Tibial artery (tissue), 4 donors: ENCODE measurements at regions not wholly inside any gene's neighbourhood (a gene's known extent, or its start where the extent isn't known, plus 50 kb on each side); places are given as distances from the start of the nearest gene placed in this dataset.

ENCODE experiments used
- DNase-seq, 2 donors: peaks; one replicate each; pipeline ENCODE4 v3.0.0-alpha.2; 2019
- H3K27ac ChIP-seq, 2 donors: fragments of 200-600 bp; sonication (generic) in 1 of 2; 1 replicate in 1 of 2; 2 replicates in 1 of 2; pipeline ENCODE4 v1.5.1; 2018 to 2019; ENCODE audit warnings: mild to moderate bottlenecking in 1 of 2
- H3K27me3 ChIP-seq, 2 donors: fragments of 200-600 bp; sonication (generic) in 1 of 2; one replicate each; pipeline versions ENCODE4 v1.5.1 to v1.6.0; 2016 to 2019
- H3K36me3 ChIP-seq, 3 donors: fragments of 200-600 bp; sonication (generic) in 2 of 3; one replicate each; pipeline ENCODE4 v1.5.1; 2016 to 2019; ENCODE audit warnings: mild to moderate bottlenecking in 2 of 3
- H3K4me1 ChIP-seq, 4 donors: fragments of 200-600 bp; sonication (generic) in 2 of 4; 1 replicate in 3 of 4; 2 replicates in 1 of 4; pipeline ENCODE4 v1.5.1; 2016 to 2019
- H3K4me3 ChIP-seq, 2 donors: fragments of 200-600 bp; sonication (generic) in 1 of 2; 1 replicate in 1 of 2; 2 replicates in 1 of 2; pipeline ENCODE4 v1.5.1; 2018 to 2019; ENCODE audit warnings: mild to moderate bottlenecking in 2 of 2
- H3K9me3 ChIP-seq, 3 donors: fragments of 200-600 bp; sonication (generic) in 1 of 3; one replicate each; pipeline ENCODE4 v1.5.1; 2016 to 2019
- CTCF ChIP-seq, 2 experiments: fragments of 200-600 bp in 1 of 2; fragments of 450-650 bp in 1 of 2; IDR thresholded peaks; one replicate each; pipeline ENCODE4 v1.5.1; 2017 to 2019; ENCODE audit warnings: antibody characterized with exemption in 2 of 2, mild to moderate bottlenecking in 1 of 2, moderate library complexity in 1 of 2
- intact Hi-C: fragments of 100-400 bp; cut with DNase I; formaldehyde crosslinking; loops from one replicate; pipeline ENCODE4 v1.15.0; 2023; ENCODE audit warnings: low total_unique reads

GRCh38 chr21:43331111-43331961 is 95.6 kb downstream of the SIK1 start:
- no peaks in the 10 kb centered on the region for H3K9me3 ChIP-seq
- no peaks in the 10 kb centered on the region for H3K36me3 ChIP-seq
- no peaks in the 10 kb centered on the region for H3K27me3 ChIP-seq
- H3K4me1 ChIP-seq = peaks cover 0 to 28% (median 20%) of the 10 kb centered on the region in 4 donors
- H3K27ac ChIP-seq = peak overlapping the region in 1 of 2 donors; percentile 7
- no peak overlapping the region for H3K4me3 ChIP-seq
- no peak for TF ChIP-seq CTCF (IDR thresholded peaks at IDR 0.05)
- DNase-seq = no peak
- intact Hi-C loops = no loop called here

DNA sequence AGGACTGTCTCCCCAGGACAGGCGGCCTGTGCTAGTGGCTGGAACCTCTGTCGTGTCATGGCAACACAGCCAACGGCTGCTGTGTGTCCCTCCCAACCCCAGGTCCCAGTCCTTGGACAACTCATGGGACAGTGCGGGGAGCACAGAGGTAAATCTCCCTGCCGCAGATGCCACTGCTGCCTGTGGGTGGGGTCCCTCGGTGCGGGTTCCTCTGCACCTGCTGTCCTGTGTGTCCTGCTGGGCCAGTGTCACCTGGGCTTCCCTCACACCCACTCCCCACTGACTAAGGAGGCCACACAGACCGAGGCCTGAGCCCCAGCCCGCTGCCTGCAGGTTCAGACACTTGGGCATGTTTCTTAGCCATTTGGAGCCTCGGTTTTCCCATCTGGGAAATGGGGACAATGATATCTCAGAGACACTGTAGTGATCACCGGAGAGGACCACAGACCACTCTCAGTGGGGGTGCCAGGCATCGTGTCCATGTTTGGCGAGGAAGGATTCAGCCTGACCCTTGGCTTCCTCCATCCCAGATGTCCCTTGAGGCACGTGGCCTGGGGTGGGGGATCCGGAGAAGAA is 96.5 kb downstream of the SIK1 start:
- no peak for TF ChIP-seq CTCF (IDR thresholded peaks at IDR 0.05)
- Histone ChIP-seq H3K4me1 (peaks cover 0 to 28% (median 22%) of the 10 kb centered on the region in 4 donors), H3K27me3 (no peaks in the 10 kb centered on the region), H3K27ac (no peak overlapping the region), H3K9me3 (no peaks in the 10 kb centered on the region), H3K4me3 (no peak overlapping the region), H3K36me3 (no peaks in the 10 kb centered on the region)
- DNase-seq = no peak
- intact Hi-C loops = no loop called here

DNA sequence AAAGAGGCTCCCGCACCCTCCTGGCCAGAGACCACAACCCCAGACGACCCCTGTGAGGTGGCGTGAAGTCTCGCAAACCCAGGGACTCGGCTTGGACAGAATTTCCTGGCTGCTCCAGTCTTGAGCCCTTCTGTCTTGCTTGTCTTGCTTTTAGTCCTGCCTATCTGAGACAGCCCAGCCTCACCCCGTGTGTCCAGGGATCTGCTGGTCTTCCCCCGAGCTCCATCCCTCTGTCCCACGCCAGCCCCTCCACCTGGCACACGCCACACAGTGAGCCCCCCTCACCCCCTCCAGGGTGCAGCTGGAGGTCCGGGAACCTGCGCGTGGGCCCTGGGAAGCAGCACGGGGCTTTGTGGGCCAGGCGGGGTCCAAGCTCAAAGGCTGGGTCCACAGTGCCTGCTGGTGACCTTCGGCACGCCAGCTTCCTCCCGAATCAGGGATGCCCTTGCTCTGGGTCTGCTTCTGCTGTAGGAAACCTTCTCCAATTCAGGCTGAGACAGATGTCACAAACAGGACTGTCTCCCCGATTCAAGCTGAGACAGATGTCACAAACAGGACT is 97.1 kb downstream of the SIK1 start:
- peaks cover 0 to 33% (median 22%) of the 10 kb centered on the region in 4 donors for H3K4me1 ChIP-seq
- no peaks in the 10 kb centered on the region for H3K27me3 ChIP-seq
- no peak overlapping the region for H3K27ac ChIP-seq
- H3K36me3 ChIP-seq = no peaks in the 10 kb centered on the region
- no peak for TF ChIP-seq CTCF (IDR thresholded peaks at IDR 0.05)
- H3K4me3 ChIP-seq = no peak overlapping the region
- no peaks in the 10 kb centered on the region for H3K9me3 ChIP-seq
- intact Hi-C loops = no loop called here
- DNase-seq = no peak

- H3K36me3 ChIP-seq = no peaks in the 10 kb centered on the region
- peaks cover 0 to 39% (median 20%) of the 10 kb centered on the region in 4 donors for H3K4me1 ChIP-seq
- H3K27ac ChIP-seq = no peak overlapping the region
- no peak for TF ChIP-seq CTCF (IDR thresholded peaks at IDR 0.05)
- H3K4me3 ChIP-seq = no peak overlapping the region
- intact Hi-C loops = no loop called here
- no peak for DNase-seq
- no peaks in the 10 kb centered on the region for H3K9me3 ChIP-seq
- H3K27me3 ChIP-seq = no peaks in the 10 kb centered on the region
These were observed 97.8 kb downstream of the SIK1 start for GRCh38 chr21:43328958-43329691.

DNA sequence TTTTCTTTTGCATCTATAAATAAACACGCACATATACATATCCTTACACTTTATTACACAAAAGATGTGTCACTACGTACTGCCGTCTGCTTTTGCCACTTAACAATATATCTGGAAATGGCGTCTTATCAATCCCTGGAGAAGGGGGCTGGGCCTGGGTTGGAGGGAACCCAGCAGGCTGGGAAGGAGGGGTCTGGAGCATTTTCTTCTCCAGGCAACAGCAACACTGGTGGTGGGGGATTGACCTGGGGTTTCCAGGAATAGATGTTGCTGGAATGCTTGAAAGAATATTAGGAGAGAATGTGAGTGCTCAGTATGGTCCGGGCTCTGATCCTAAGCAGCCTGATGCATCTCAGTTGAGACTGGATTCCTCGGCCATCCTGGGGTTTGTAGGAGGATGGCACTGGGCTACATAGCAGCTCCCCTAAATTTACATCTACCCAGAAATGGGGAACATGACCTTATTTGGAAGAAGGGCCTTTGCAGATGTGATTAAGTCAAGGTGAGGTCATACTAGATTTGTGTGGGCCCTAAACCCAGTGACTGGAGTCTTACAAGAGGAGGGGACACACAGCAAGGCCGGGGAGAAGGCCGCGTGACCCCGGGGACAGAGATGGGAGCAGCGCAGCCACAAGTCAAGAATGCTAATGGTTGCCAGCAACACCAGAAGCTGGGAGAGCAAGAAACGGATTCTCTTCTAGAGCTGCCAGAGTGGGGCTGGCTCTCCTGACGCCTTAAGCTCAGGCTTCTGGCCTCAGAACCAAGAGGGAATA is 98.6 kb downstream of the SIK1 start:
- H3K27me3 ChIP-seq = no peaks in the 10 kb centered on the region
- DNase-seq = no peak
- H3K9me3 ChIP-seq = no peaks in the 10 kb centered on the region
- no peak overlapping the region for H3K4me3 ChIP-seq
- TF ChIP-seq CTCF (IDR thresholded peaks at IDR 0.05) = no peak
- intact Hi-C loops = no loop called here
- H3K36me3 ChIP-seq = no peaks in the 10 kb centered on the region
- H3K27ac ChIP-seq = no peak overlapping the region
- H3K4me1 ChIP-seq = peaks cover 0 to 40% (median 17%) of the 10 kb centered on the region in 4 donors
